ENCODE measurements at regions not wholly inside any gene's neighbourhood (a gene's known extent, or its start where the extent isn't known, plus 50 kb on each side); places are given as distances from the start of the nearest gene placed in this dataset.
"Not testable (repeated sequence)": the region's sequence is repeated elsewhere in the genome, so short reads cannot be mapped to it uniquely, and the experiment has no call there.

- no peaks in the 10 kb centered on the region for H3K79me2 ChIP-seq
- no peak overlapping the region for H2AFZ ChIP-seq
- no peak for TF ChIP-seq CTCF (IDR thresholded peaks at IDR 0.05)
- no peaks in the 10 kb centered on the region for H3K36me3 ChIP-seq (ENCODE audit: control insufficient read depth, insufficient read depth, low read length)
- no peak overlapping the region for H3K27ac ChIP-seq
- H3K4me2 ChIP-seq (ENCODE audit: low read length) = no peak overlapping the region
- H3K27me3 ChIP-seq (ENCODE audit: control insufficient read depth, insufficient read depth, low read length) = no peaks in the 10 kb centered on the region
- H3K4me3 ChIP-seq (ENCODE audit: low read depth, low read length) = no peak overlapping the region
- H3K9me3 ChIP-seq (ENCODE audit: control insufficient read depth, low read length) = no peaks in the 10 kb centered on the region
- no peak overlapping the region for H3K9ac ChIP-seq
- no peaks in the 10 kb centered on the region for H3K4me1 ChIP-seq
Observed at GRCh38 chr11:112533682-112534081, 273.0 kb upstream of the PLET1 start.

- Histone ChIP-seq H3K4me1 (no peaks in the 10 kb centered on the region), H2AFZ (no peak overlapping the region), H3K27me3 (ENCODE audit: control insufficient read depth, insufficient read depth, low read length) (no peaks in the 10 kb centered on the region), H3K4me3 (ENCODE audit: low read depth, low read length) (no peak overlapping the region), H3K9ac (no peak overlapping the region), H3K9me3 (ENCODE audit: control insufficient read depth, low read length) (no peaks in the 10 kb centered on the region), H3K27ac (no peak overlapping the region), H3K4me2 (ENCODE audit: low read length) (no peak overlapping the region), H3K36me3 (ENCODE audit: control insufficient read depth, insufficient read depth, low read length) (no peaks in the 10 kb centered on the region), H3K79me2 (no peaks in the 10 kb centered on the region)
- TF ChIP-seq CTCF (IDR thresholded peaks at IDR 0.05) = no peak
Observed at GRCh38 chr11:112534208-112534607, 273.5 kb upstream of the PLET1 start.

GRCh38 chr11:112537026-112537425, 276.4 kb upstream of the PLET1 start:
- Histone ChIP-seq H3K79me2 (no peaks in the 10 kb centered on the region), H2AFZ (no peak overlapping the region), H3K4me2 (ENCODE audit: low read length) (no peak overlapping the region), H3K9me3 (ENCODE audit: control insufficient read depth, low read length) (no peaks in the 10 kb centered on the region), H3K4me1 (no peaks in the 10 kb centered on the region), H3K27ac (no peak overlapping the region), H3K27me3 (ENCODE audit: control insufficient read depth, insufficient read depth, low read length) (no peaks in the 10 kb centered on the region), H3K4me3 (ENCODE audit: low read depth, low read length) (no peak overlapping the region), H3K9ac (no peak overlapping the region), H3K36me3 (ENCODE audit: control insufficient read depth, insufficient read depth, low read length) (no peaks in the 10 kb centered on the region)
- TF ChIP-seq CTCF (IDR thresholded peaks at IDR 0.05) = no peak

- H3K36me3 ChIP-seq (ENCODE audit: control insufficient read depth, insufficient read depth, low read length) = no peaks in the 10 kb centered on the region
- no peak overlapping the region for H3K27ac ChIP-seq
- no peaks in the 10 kb centered on the region for H3K4me1 ChIP-seq
- H3K9me3 ChIP-seq (ENCODE audit: control insufficient read depth, low read length) = no peaks in the 10 kb centered on the region
- no peaks in the 10 kb centered on the region for H3K27me3 ChIP-seq (ENCODE audit: control insufficient read depth, insufficient read depth, low read length)
- no peaks in the 10 kb centered on the region for H3K79me2 ChIP-seq
- no peak for TF ChIP-seq CTCF (IDR thresholded peaks at IDR 0.05)
- H3K4me3 ChIP-seq (ENCODE audit: low read depth, low read length) = no peak overlapping the region
- H3K9ac ChIP-seq = no peak overlapping the region
- H3K4me2 ChIP-seq (ENCODE audit: low read length) = no peak overlapping the region
- H2AFZ ChIP-seq = no peak overlapping the region
Observed at GRCh38 chr11:112537846-112538330, 277.2 kb upstream of the PLET1 start.

GRCh38 chr11:112538534-112539280, 278.0 kb upstream of the PLET1 start:
- H3K4me3 ChIP-seq (ENCODE audit: low read depth, low read length) = no peak overlapping the region
- H3K27ac ChIP-seq = no peak overlapping the region
- no peak overlapping the region for H3K4me2 ChIP-seq (ENCODE audit: low read length)
- no peaks in the 10 kb centered on the region for H3K9me3 ChIP-seq (ENCODE audit: control insufficient read depth, low read length)
- H3K4me1 ChIP-seq = no peaks in the 10 kb centered on the region
- no peak for TF ChIP-seq CTCF (IDR thresholded peaks at IDR 0.05)
- H2AFZ ChIP-seq = no peak overlapping the region
- H3K27me3 ChIP-seq (ENCODE audit: control insufficient read depth, insufficient read depth, low read length) = no peaks in the 10 kb centered on the region
- H3K9ac ChIP-seq = no peak overlapping the region
- H3K36me3 ChIP-seq (ENCODE audit: control insufficient read depth, insufficient read depth, low read length) = no peaks in the 10 kb centered on the region
- H3K79me2 ChIP-seq = no peaks in the 10 kb centered on the region

GRCh38 chr11:112539281-112539555, 278.6 kb upstream of the PLET1 start:
- H3K27ac ChIP-seq; H2AFZ ChIP-seq; H3K27me3 ChIP-seq (ENCODE audit: control insufficient read depth, insufficient read depth, low read length); H3K9ac ChIP-seq; H3K4me3 ChIP-seq (ENCODE audit: low read depth, low read length); H3K36me3 ChIP-seq (ENCODE audit: control insufficient read depth, insufficient read depth, low read length); H3K79me2 ChIP-seq; H3K9me3 ChIP-seq (ENCODE audit: control insufficient read depth, low read length); H3K4me1 ChIP-seq; H3K4me2 ChIP-seq (ENCODE audit: low read length): not testable (repeated sequence)
